HepG2 (cell line): ENCODE measurements at regions not wholly inside any gene's neighbourhood (a gene's known extent, or its start where the extent isn't known, plus 50 kb on each side); places are given as distances from the start of the nearest gene placed in this dataset.

Experiments used
- ATAC-seq: fragments of 200-7000 bp; cut with Tn5 transposase; 3 replicates; pipeline ENCODE4 v1.9.1; 2020; ENCODE audit warnings: mild to moderate bottlenecking, moderate library complexity
- BruUV-seq: library from RNA; stranded (reverse); fragments of 400-500 nt; replicated peaks from 2 replicates; lab custom pipeline; 2021; lab: Mats Ljungman, UMichigan
- CTCF ChIA-PET: fragments of 300-600 bp; formaldehyde crosslinking; extraction: SDS; loops from one replicate; lab custom pipeline; 2021; ENCODE audit warnings: low total read pairs, inconsistent platforms, low intra/inter-chr PET ratio; lab: Yijun Ruan, JAX
- POLR2A ChIA-PET: fragments of 350-600 bp; sonication (Branson Sonifier 250); formaldehyde crosslinking; loops from one replicate; lab custom pipeline; 2020; ENCODE audit warnings: antibody characterized with exemption, inconsistent platforms; lab: Yijun Ruan, JAX
- DNase-seq: peaks from one replicate; pipeline ENCODE4 v3.0.0-alpha.2; 2015; ENCODE audit warnings: low spot score
- FAIRE-seq: peaks from 3 replicates; lab custom pipeline; 2011; peaks lifted over from hg19 to GRCh38; lab: Jason Lieb, UNC
- H2AFZ ChIP-seq: one replicate; pipeline ENCODE4 v1.6.1; 2011; ENCODE audit warnings: low read length, inconsistent platforms
- H3K27ac ChIP-seq: fragments of 300-600 bp; 3 replicates; pipeline ENCODE4 v1.8.0; 2011; ENCODE audit warnings: mixed run types, mild to moderate bottlenecking, mixed read lengths, low read length, inconsistent platforms; ENCODE audit not compliant: insufficient read depth; ENCODE audit errors: extremely low read length
- H3K27me3 ChIP-seq, 2 experiments: fragments of 200-600 bp in 1 of 2; 2 replicates in 1 of 2; 3 replicates in 1 of 2; pipeline versions ENCODE4 v1.6.0 to v1.8.0; 2011; ENCODE audit warnings: low read length in 2 of 2, mild to moderate bottlenecking in 2 of 2, moderate library complexity in 2 of 2, inconsistent platforms in 1 of 2; ENCODE audit not compliant: insufficient read depth in 2 of 2, control insufficient read depth in 1 of 2
- H3K36me3 ChIP-seq, 2 experiments: fragments of 200-600 bp in 1 of 2; replicated peaks in 1 of 2; 2 replicates in 1 of 2; 3 replicates in 1 of 2; pipeline versions ENCODE4 v1.5.1 to v1.8.0; 2011; ENCODE audit warnings: low read length in 2 of 2, inconsistent platforms in 1 of 2; ENCODE audit not compliant: insufficient read depth in 2 of 2, control insufficient read depth in 1 of 2
- H3K4me1 ChIP-seq: 2 replicates; pipeline ENCODE4 v1.5.1; 2012; ENCODE audit warnings: low read length, inconsistent platforms; ENCODE audit not compliant: insufficient read depth
- H3K4me2 ChIP-seq: 2 replicates; pipeline ENCODE4 v1.6.0; 2011; ENCODE audit warnings: low read depth, low read length, inconsistent platforms
- H3K4me3 ChIP-seq, 3 experiments: fragments of 200-600 bp in 1 of 3; sonication (generic), shearing (Covaris generic) in 1 of 3; replicated peaks in 1 of 3; 2 replicates each; pipeline ENCODE4 v1.5.1; 2011 to 2016; ENCODE audit warnings: low read length in 3 of 3, inconsistent platforms in 2 of 3, low read depth in 2 of 3, mild to moderate bottlenecking in 2 of 3, control low read depth in 1 of 3, mixed read lengths in 1 of 3; ENCODE audit not compliant: insufficient read depth in 1 of 3
- H3K79me2 ChIP-seq: one replicate; pipeline ENCODE4 v1.6.1; 2011; ENCODE audit warnings: low read length, inconsistent platforms; ENCODE audit not compliant: insufficient read depth
- H3K9ac ChIP-seq: 2 replicates; pipeline ENCODE4 v1.6.0; 2011; ENCODE audit warnings: mild to moderate bottlenecking, low read depth, low read length, inconsistent platforms; ENCODE audit not compliant: insufficient read depth
- H3K9me3 ChIP-seq: 2 replicates; pipeline ENCODE4 v1.5.1; 2012; ENCODE audit warnings: mild to moderate bottlenecking, low read length
- H4K20me1 ChIP-seq: 2 replicates; pipeline ENCODE4 v1.6.0; 2011; ENCODE audit warnings: inconsistent platforms, mild to moderate bottlenecking, low read length, moderate library complexity; ENCODE audit not compliant: insufficient read depth
- ASH2L ChIP-seq: fragments of 300-600, 200-600 bp; sonication (generic); IDR thresholded peaks from 2 replicates; pipeline ENCODE4 v1.7.0; 2017; ENCODE audit warnings: low read depth, mild to moderate bottlenecking, moderate library complexity, mixed read lengths, low read length; ENCODE audit not compliant: insufficient read length
- GATA4 ChIP-seq: sonication (generic); IDR thresholded peaks from 2 replicates; pipeline ENCODE4 v1.6.1; 2016; ENCODE audit warnings: antibody characterized with exemption, low read depth, borderline replicate concordance
- MAFF ChIP-seq: IDR thresholded peaks from 2 replicates; pipeline ENCODE4 v1.6.1; 2011; ENCODE audit warnings: low read depth, low read length, improper control_type of control experiment
- MAFK ChIP-seq, 2 experiments: IDR thresholded peaks in 1 of 2; conservative IDR thresholded peaks in 1 of 2; 2 replicates each; pipeline ENCODE4 v1.6.1; 2011; ENCODE audit warnings: improper control_type of control experiment in 2 of 2, low read length in 2 of 2
- MATR3 ChIP-seq: sonication (generic); formaldehyde crosslinking; IDR thresholded peaks from 2 replicates; pipeline ENCODE4 v1.4.0; 2020; ENCODE audit warnings: missing genetic modification reagents
- NONO ChIP-seq, 2 experiments: fragments of 450-650 bp in 1 of 2; sonication (generic) in 1 of 2; formaldehyde crosslinking in 1 of 2; IDR thresholded peaks in 1 of 2; conservative IDR thresholded peaks in 1 of 2; 2 replicates each; pipeline versions ENCODE4 v1.6.1 to v1.8.0; 2017 to 2022; ENCODE audit warnings: mild to moderate bottlenecking in 1 of 2, missing genetic modification reagents in 1 of 2, moderate library complexity in 1 of 2
- PITX1 ChIP-seq: sonication (generic); formaldehyde crosslinking; IDR thresholded peaks from 2 replicates; pipeline ENCODE4 v1.5.1; 2020; ENCODE audit warnings: mild to moderate bottlenecking, missing genetic modification reagents
- POGZ ChIP-seq: sonication (generic); formaldehyde crosslinking; IDR thresholded peaks from 2 replicates; pipeline ENCODE4 v1.4.0; 2020; ENCODE audit warnings: mild to moderate bottlenecking, missing genetic modification reagents
- SRSF4 ChIP-seq: fragments of 200-400 bp; formaldehyde crosslinking; IDR thresholded peaks from one replicate; pipeline ENCODE4 v1.6.1; 2018; ENCODE audit warnings: mild to moderate bottlenecking, low read depth, low read length, moderate library complexity; ENCODE audit not compliant: poor library complexity, severe bottlenecking
- TEAD2 ChIP-seq: sonication (generic); formaldehyde crosslinking; IDR thresholded peaks from 2 replicates; pipeline ENCODE4 v1.9.0; 2021; ENCODE audit warnings: missing genetic modification reagents
- ZBTB49 ChIP-seq: sonication (generic); formaldehyde crosslinking; IDR thresholded peaks from 2 replicates; pipeline ENCODE4 v1.4.0; 2020; ENCODE audit warnings: missing genetic modification reagents, borderline replicate concordance
- ZFY ChIP-seq: sonication (generic); formaldehyde crosslinking; IDR thresholded peaks from 2 replicates; pipeline ENCODE4 v1.4.0; 2020; ENCODE audit warnings: missing genetic modification reagents
- ZNF354B ChIP-seq: sonication (generic); formaldehyde crosslinking; IDR thresholded peaks from 2 replicates; pipeline ENCODE4 v1.8.0; 2022; ENCODE audit warnings: mild to moderate bottlenecking, missing genetic modification reagents
- ZNF615 ChIP-seq: sonication (generic); formaldehyde crosslinking; IDR thresholded peaks from 2 replicates; pipeline ENCODE4 v1.5.0; 2020; ENCODE audit warnings: mild to moderate bottlenecking, missing genetic modification reagents, borderline replicate concordance
- ZNF75D ChIP-seq: sonication (generic); formaldehyde crosslinking; IDR thresholded peaks from 2 replicates; pipeline ENCODE4 v1.8.1; 2023; ENCODE audit warnings: missing genetic modification reagents, mild to moderate bottlenecking, borderline replicate concordance
- ZNF777 ChIP-seq: sonication (generic); formaldehyde crosslinking; IDR thresholded peaks from 2 replicates; pipeline ENCODE4 v1.4.0; 2020; ENCODE audit warnings: missing genetic modification reagents
- ZNF850 ChIP-seq: sonication (generic); formaldehyde crosslinking; conservative IDR thresholded peaks from 2 replicates; pipeline ENCODE4 v1.9.0; 2021; ENCODE audit warnings: mild to moderate bottlenecking, missing genetic modification reagents
- ZNF878 ChIP-seq: sonication (generic); formaldehyde crosslinking; IDR thresholded peaks from 2 replicates; pipeline ENCODE4 v1.8.1; 2023; ENCODE audit warnings: mild to moderate bottlenecking, missing genetic modification reagents, moderate library complexity
- WGBS: methylation state at CpG from one replicate; pipeline ENCODE4 v1.1.6; 2017; ENCODE audit warnings: low lambda C conversion rate; 5-methylcytosine and 5-hydroxymethylcytosine counted together
- in situ Hi-C: cut with HindIII; loops from 2 replicates; pipeline ENCODE4 v1.10.0; 2017; ENCODE audit warnings: low pct_unique_long_range_greater_than_20kb; ENCODE audit not compliant: extremely low pct_ligation_motif_present
- intact Hi-C: fragments of 100-400 bp; cut with micrococcal nuclease; formaldehyde crosslinking; loops from one replicate; pipeline ENCODE4 v1.10.0; 2022; ENCODE audit not compliant: unreplicated experiment
- TF ChIP-seq, protein P1 (sequence below): sonication (generic); formaldehyde crosslinking; IDR thresholded peaks from 2 replicates; pipeline ENCODE4 v1.8.0; 2022; ENCODE audit warnings: mild to moderate bottlenecking, missing genetic modification reagents; ENCODE audit not compliant: insufficient replicate concordance
- TF ChIP-seq, protein P2 (sequence below): sonication (generic); formaldehyde crosslinking; IDR thresholded peaks from 2 replicates; pipeline ENCODE4 v1.4.0; 2020; ENCODE audit warnings: mild to moderate bottlenecking, low read depth, missing genetic modification reagents

DNA sequence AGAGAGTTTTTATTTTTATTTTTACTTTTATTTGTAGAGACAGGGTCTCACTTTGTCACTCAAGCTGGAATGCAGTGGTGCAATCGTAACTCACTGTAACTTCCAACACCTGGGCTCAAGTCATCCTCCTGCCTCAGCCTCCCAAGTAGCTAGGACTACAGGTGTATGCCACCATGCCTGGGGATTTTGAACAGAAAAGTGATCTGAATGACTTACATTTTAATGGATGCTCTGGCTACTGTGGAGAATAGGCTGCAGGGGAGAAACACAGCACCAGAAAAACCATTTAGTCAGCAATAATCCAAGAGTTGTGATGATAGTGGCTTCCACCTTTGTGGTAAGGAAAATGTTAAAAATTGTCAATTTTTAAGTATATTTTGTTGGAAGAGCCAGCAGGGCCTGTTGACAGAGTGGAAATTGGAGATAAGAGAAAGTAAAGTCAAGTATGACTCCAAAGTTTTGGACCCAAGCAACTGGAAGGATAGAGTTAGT lies 106.0 kb upstream of the LOC128125822 start:
- H3K36me3 ChIP-seq = no peaks in the 10 kb centered on the region
- BruUV-seq = no TSS peak
- in situ Hi-C loops = no loop called here
- H3K27me3 ChIP-seq = no peaks in the 10 kb centered on the region
- no peak overlapping the region for H3K9ac ChIP-seq
- H2AFZ ChIP-seq = no peak overlapping the region
- no peaks in the 10 kb centered on the region for H4K20me1 ChIP-seq
- H3K79me2 ChIP-seq = no peaks in the 10 kb centered on the region
- peaks cover 38% of the 10 kb centered on the region for H3K4me1 ChIP-seq
- H3K4me3 ChIP-seq = no peak overlapping the region
- no peak overlapping the region for H3K4me2 ChIP-seq
- intact Hi-C loops = no loop called here
- H3K9me3 ChIP-seq = no peaks in the 10 kb centered on the region
- DNase-seq (no peak), ATAC-seq (no peak), FAIRE-seq (no peak)
- H3K27ac ChIP-seq = no peak overlapping the region
- ChIA-PET CTCF (no interaction called here), POLR2A (interaction anchor here (1.0 kb wide), 1 partner anchor 10 kb away, joined by 3 read pairs; no protein-coding TSS in a partner anchor)
- 93% methylated on average over 1 of the region's 1 CpG for WGBS
- TF ChIP-seq ZNF850 (CRISPR knock-in tag) (no peak), SRSF4 (no peak), ZFY (CRISPR knock-in tag) (no peak), ZBTB49 (CRISPR knock-in tag) (no peak), POGZ (0 out of 2 replicates have a peak, but pooled peaks have one; percentile 22), NONO (IDR thresholded peaks at IDR 0.05) (no peak), NONO (CRISPR knock-in tag; conservative IDR thresholded peaks at IDR 0.05) (no peak), TEAD2 (CRISPR knock-in tag) (no peak), ASH2L (no peak), MAFK (conservative IDR thresholded peaks at IDR 0.05 in 1 of 2, IDR thresholded peaks at IDR 0.05 in 1 of 2; ENCODE audit: low read length in 2 of 2) (peak; percentile 89), ZNF878 (CRISPR knock-in tag) (no peak), ZNF75D (CRISPR knock-in tag) (no peak), PITX1 (no peak), GATA4 (no peak), ZNF777 (CRISPR knock-in tag) (no peak), ZNF354B (CRISPR knock-in tag) (no peak), MAFF (peak; percentile 80), MATR3 (no peak), ZNF615 (CRISPR knock-in tag) (no peak)
- TF ChIP-seq, protein P1, sequence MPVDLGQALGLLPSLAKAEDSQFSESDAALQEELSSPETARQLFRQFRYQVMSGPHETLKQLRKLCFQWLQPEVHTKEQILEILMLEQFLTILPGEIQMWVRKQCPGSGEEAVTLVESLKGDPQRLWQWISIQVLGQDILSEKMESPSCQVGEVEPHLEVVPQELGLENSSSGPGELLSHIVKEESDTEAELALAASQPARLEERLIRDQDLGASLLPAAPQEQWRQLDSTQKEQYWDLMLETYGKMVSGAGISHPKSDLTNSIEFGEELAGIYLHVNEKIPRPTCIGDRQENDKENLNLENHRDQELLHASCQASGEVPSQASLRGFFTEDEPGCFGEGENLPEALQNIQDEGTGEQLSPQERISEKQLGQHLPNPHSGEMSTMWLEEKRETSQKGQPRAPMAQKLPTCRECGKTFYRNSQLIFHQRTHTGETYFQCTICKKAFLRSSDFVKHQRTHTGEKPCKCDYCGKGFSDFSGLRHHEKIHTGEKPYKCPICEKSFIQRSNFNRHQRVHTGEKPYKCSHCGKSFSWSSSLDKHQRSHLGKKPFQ (CRISPR knock-in tag) = no peak
- TF ChIP-seq, protein P2, sequence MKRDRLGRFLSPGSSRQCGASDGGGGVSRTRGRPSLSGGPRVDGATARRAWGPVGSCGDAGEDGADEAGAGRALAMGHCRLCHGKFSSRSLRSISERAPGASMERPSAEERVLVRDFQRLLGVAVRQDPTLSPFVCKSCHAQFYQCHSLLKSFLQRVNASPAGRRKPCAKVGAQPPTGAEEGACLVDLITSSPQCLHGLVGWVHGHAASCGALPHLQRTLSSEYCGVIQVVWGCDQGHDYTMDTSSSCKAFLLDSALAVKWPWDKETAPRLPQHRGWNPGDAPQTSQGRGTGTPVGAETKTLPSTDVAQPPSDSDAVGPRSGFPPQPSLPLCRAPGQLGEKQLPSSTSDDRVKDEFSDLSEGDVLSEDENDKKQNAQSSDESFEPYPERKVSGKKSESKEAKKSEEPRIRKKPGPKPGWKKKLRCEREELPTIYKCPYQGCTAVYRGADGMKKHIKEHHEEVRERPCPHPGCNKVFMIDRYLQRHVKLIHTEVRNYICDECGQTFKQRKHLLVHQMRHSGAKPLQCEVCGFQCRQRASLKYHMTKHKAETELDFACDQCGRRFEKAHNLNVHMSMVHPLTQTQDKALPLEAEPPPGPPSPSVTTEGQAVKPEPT (CRISPR knock-in tag) = no peak
